HEK293 (cell line): ENCODE measurements at regions not wholly inside any gene's neighbourhood (a gene's known extent, or its start where the extent isn't known, plus 50 kb on each side); places are given as distances from the start of the nearest gene placed in this dataset.

ENCODE experiments used
- CTCF ChIA-PET: fragments of 350-600 bp; formaldehyde crosslinking; extraction: SDS; loops from one replicate; lab custom pipeline; 2021; ENCODE audit warnings: antibody characterized with exemption; lab: Yijun Ruan, JAX
- POLR2A ChIA-PET: fragments of 300-600 bp; formaldehyde crosslinking; extraction: SDS; loops from one replicate; lab custom pipeline; 2020; ENCODE audit warnings: antibody characterized with exemption, inconsistent platforms; lab: Yijun Ruan, JAX
- H3K27ac ChIP-seq: fragments of 200-500 bp; sonication (Bioruptor generic); 2 replicates; pipeline ENCODE4 v1.5.1; 2014; ENCODE audit warnings: low read depth, low read length, control low read depth, inconsistent platforms; ENCODE audit errors: extremely low read depth
- H3K36me3 ChIP-seq, 2 experiments: fragments of 200-500 bp in 1 of 2; sonication (Bioruptor generic) in 1 of 2; 1 replicate in 1 of 2; 2 replicates in 1 of 2; pipeline ENCODE4 v1.5.1; 2014 to 2017; ENCODE audit warnings: inconsistent platforms in 2 of 2, low read length in 2 of 2; ENCODE audit not compliant: control insufficient read depth in 2 of 2, insufficient read depth in 1 of 2
- H3K4me1 ChIP-seq: fragments of 200-500 bp; sonication (Bioruptor generic); 2 replicates; pipeline ENCODE4 v1.5.1; 2014; ENCODE audit warnings: mild to moderate bottlenecking, low read length, inconsistent platforms; ENCODE audit not compliant: control insufficient read depth, insufficient read depth
- H3K4me3 ChIP-seq: 2 replicates; pipeline ENCODE4 v1.5.1; 2011; ENCODE audit warnings: low read depth, mild to moderate bottlenecking, control low read depth, low read length, moderate library complexity
- H3K9me3 ChIP-seq: fragments of 200-500 bp; sonication (Bioruptor generic); 2 replicates; pipeline ENCODE4 v1.5.1; 2014; ENCODE audit warnings: low read depth, low read length, inconsistent platforms; ENCODE audit not compliant: control insufficient read depth, insufficient read depth
- BCL6B ChIP-seq: fragments of 450-650 bp; formaldehyde crosslinking; IDR thresholded peaks from 2 replicates; pipeline ENCODE4 v1.5.1; 2017; ENCODE audit warnings: missing biosample characterization, missing genetic modification characterization
- KLF1 ChIP-seq: fragments of 450-650 bp; formaldehyde crosslinking; IDR thresholded peaks from 2 replicates; pipeline ENCODE4 v1.5.1; 2016; ENCODE audit warnings: missing biosample characterization, missing genetic modification characterization
- MZF1 ChIP-seq: fragments of 450-650 bp; formaldehyde crosslinking; IDR thresholded peaks from 2 replicates; pipeline ENCODE4 v1.5.1; 2017; ENCODE audit warnings: missing biosample characterization, missing genetic modification characterization, borderline replicate concordance
- OSR2 ChIP-seq: fragments of 450-650 bp; formaldehyde crosslinking; IDR thresholded peaks from 2 replicates; pipeline ENCODE4 v1.5.1; 2016; ENCODE audit warnings: missing biosample characterization, missing genetic modification characterization
- PRDM1 ChIP-seq: fragments of 450-650 bp; formaldehyde crosslinking; IDR thresholded peaks from 2 replicates; pipeline ENCODE4; 2016; ENCODE audit warnings: missing biosample characterization, missing genetic modification characterization
- SP3 ChIP-seq: fragments of 450-650 bp; formaldehyde crosslinking; IDR thresholded peaks from 2 replicates; pipeline ENCODE4 v1.5.1; 2016; ENCODE audit warnings: missing biosample characterization, missing genetic modification characterization
- ZNF121 ChIP-seq: fragments of 450-650 bp; formaldehyde crosslinking; IDR thresholded peaks from 2 replicates; pipeline ENCODE4 v1.5.1; 2016; ENCODE audit warnings: missing biosample characterization, missing genetic modification characterization
- ZNF16 ChIP-seq: fragments of 450-650 bp; formaldehyde crosslinking; IDR thresholded peaks from 2 replicates; pipeline ENCODE4 v1.5.1; 2016; ENCODE audit warnings: low read depth, missing biosample characterization, missing genetic modification characterization
- ZNF174 ChIP-seq: fragments of 450-650 bp; formaldehyde crosslinking; IDR thresholded peaks from 2 replicates; pipeline ENCODE4 v1.5.0; 2017; ENCODE audit warnings: missing biosample characterization, mild to moderate bottlenecking, missing genetic modification characterization
- ZNF19 ChIP-seq: fragments of 450-650 bp; formaldehyde crosslinking; IDR thresholded peaks from 2 replicates; pipeline ENCODE4; 2016; ENCODE audit warnings: missing biosample characterization, missing genetic modification characterization, low read depth
- ZNF426 ChIP-seq: fragments of 450-650 bp; formaldehyde crosslinking; IDR thresholded peaks from 2 replicates; pipeline ENCODE4 v1.5.1; 2017; ENCODE audit warnings: missing biosample characterization, missing genetic modification characterization, mild to moderate bottlenecking, inconsistent platforms, moderate library complexity
- ZNF473 ChIP-seq: fragments of 450-650 bp; formaldehyde crosslinking; IDR thresholded peaks from 2 replicates; pipeline ENCODE4 v1.5.1; 2017; ENCODE audit warnings: missing biosample characterization, missing genetic modification characterization
- ZNF580 ChIP-seq: fragments of 450-650 bp; formaldehyde crosslinking; IDR thresholded peaks from 2 replicates; pipeline ENCODE4 v1.5.1; 2016; ENCODE audit warnings: missing biosample characterization, missing genetic modification characterization
- ZNF596 ChIP-seq: fragments of 450-650 bp; IDR thresholded peaks from 2 replicates; pipeline ENCODE4 v1.5.0; 2018; ENCODE audit warnings: missing biosample characterization, mild to moderate bottlenecking, missing genetic modification characterization, moderate library complexity
- ZNF624 ChIP-seq: fragments of 450-650 bp; formaldehyde crosslinking; IDR thresholded peaks from 2 replicates; pipeline ENCODE4 v1.5.1; 2017; ENCODE audit warnings: missing biosample characterization, missing genetic modification characterization
- ZNF677 ChIP-seq: fragments of 450-650 bp; IDR thresholded peaks from 2 replicates; pipeline ENCODE4 v1.5.0; 2018; ENCODE audit warnings: missing biosample characterization, mild to moderate bottlenecking, missing genetic modification characterization, moderate library complexity
- ZNF747 ChIP-seq: fragments of 450-650 bp; formaldehyde crosslinking; IDR thresholded peaks from 2 replicates; pipeline ENCODE4 v1.5.1; 2016; ENCODE audit warnings: missing biosample characterization, missing genetic modification characterization
- ZSCAN30 ChIP-seq: fragments of 450-650 bp; IDR thresholded peaks from 2 replicates; pipeline ENCODE4 v1.5.1; 2018; ENCODE audit warnings: missing biosample characterization, mild to moderate bottlenecking, missing genetic modification characterization, moderate library complexity
- ZXDB ChIP-seq: fragments of 450-650 bp; formaldehyde crosslinking; IDR thresholded peaks from 2 replicates; pipeline ENCODE4 v1.5.1; 2016; ENCODE audit warnings: missing biosample characterization, missing genetic modification characterization
- TF ChIP-seq, protein P1 (sequence below): fragments of 450-650 bp; formaldehyde crosslinking; IDR thresholded peaks from 2 replicates; pipeline ENCODE4 v1.5.1; 2016; ENCODE audit warnings: missing biosample characterization, missing genetic modification characterization
- TF ChIP-seq, protein P2 (sequence below): fragments of 450-650 bp; formaldehyde crosslinking; IDR thresholded peaks from 2 replicates; pipeline ENCODE4 v1.5.1; 2016; ENCODE audit warnings: missing biosample characterization, missing genetic modification characterization

DNA sequence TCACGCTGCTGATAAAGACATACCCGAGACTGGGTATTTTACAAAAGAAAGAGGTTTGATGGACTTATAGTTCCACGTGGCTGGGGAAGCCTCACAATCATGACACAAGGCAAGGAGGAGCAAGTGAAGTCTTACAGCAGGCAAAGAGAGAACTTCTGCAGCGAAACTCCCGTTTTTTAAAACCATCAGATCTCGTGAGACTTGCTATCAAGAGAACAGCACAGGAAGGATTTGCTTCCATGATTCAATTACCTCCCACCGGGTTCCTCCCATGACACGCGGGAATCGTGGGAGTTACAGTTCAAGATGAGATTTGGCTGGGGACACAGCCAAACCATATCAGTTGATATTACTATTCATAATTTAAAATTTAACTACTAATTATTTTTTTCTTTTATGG, 157.3 kb upstream of the ATXN1 start:
- H3K4me3 ChIP-seq = no peak overlapping the region
- 0 out of 2 replicates have a peak, but pooled peaks cover 2% of the 10 kb centered on the region for H3K4me1 ChIP-seq
- ChIA-PET CTCF (no interaction called here), POLR2A (no interaction called here)
- H3K9me3 ChIP-seq = no peaks in the 10 kb centered on the region
- H3K36me3 ChIP-seq = no peaks in the 10 kb centered on the region; a peak in 1 of 3 replicates
- TF ChIP-seq ZNF580 (tag by site-specific recombination) (no peak), BCL6B (tag by site-specific recombination) (no peak), ZNF19 (tag by site-specific recombination) (no peak), ZNF426 (tag by site-specific recombination) (no peak), ZSCAN30 (tag by site-specific recombination) (no peak), MZF1 (tag by site-specific recombination) (no peak), ZNF677 (tag by site-specific recombination) (no peak), PRDM1 (tag by site-specific recombination) (no peak), KLF1 (no peak), SP3 (tag by site-specific recombination) (no peak)
- TF ChIP-seq, protein P1, sequence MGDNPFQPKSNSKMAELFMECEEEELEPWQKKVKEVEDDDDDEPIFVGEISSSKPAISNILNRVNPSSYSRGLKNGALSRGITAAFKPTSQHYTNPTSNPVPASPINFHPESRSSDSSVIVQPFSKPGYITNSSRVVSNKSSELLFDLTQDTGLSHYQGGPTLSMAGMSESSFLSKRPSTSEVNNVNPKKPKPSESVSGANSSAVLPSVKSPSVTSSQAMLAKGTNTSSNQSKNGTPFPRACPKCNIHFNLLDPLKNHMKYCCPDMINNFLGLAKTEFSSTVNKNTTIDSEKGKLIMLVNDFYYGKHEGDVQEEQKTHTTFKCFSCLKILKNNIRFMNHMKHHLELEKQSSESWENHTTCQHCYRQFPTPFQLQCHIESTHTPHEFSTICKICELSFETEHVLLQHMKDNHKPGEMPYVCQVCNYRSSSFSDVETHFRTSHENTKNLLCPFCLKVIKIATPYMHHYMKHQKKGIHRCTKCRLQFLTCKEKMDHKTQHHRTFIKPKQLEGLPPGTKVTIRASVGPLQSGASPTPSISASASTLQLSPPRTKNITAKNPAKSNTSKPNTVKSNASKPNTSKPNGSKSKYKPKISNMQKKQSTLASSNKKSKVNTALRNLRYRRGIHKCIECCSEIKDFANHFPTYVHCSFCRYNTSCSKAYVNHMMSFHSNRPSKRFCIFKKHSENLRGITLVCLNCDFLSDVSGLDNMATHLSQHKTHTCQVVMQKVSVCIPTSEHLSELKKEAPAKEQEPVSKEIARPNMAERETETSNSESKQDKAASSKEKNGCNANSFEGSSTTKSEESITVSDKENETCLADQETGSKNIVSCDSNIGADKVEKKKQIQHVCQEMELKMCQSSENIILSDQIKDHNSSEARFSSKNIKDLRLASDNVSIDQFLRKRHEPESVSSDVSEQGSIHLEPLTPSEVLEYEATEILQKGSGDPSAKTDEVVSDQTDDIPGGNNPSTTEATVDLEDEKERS = no peak
- H3K27ac ChIP-seq = no peak overlapping the region

DNA sequence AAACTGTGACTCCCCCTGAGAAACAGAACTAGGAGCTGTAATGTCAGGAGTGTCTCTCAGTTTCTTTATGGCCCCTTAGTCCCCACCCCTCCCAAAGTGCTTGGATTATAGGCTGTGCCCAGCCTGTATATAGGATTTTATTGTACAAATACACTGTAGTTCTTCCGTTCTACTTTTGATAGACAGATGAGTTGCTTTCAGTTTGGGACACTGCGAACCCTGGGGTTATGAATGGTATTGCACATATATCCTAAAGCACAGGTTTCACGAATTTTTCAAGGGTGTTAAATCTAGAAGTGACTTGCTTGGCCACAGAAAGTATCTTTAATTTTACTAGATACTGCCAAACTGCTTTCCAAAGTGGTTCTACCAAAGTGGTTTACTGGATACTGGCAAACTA, 152.9 kb upstream of the ATXN1 start:
- no peak for TF ChIP-seq ZNF174
- TF ChIP-seq ZNF747 = no peak
- no peak for TF ChIP-seq ZNF16 (tag by site-specific recombination)
- no peak for TF ChIP-seq ZNF473
- no peak for TF ChIP-seq OSR2 (tag by site-specific recombination)
- TF ChIP-seq ZXDB (tag by site-specific recombination) = no peak
- TF ChIP-seq, protein P2, sequence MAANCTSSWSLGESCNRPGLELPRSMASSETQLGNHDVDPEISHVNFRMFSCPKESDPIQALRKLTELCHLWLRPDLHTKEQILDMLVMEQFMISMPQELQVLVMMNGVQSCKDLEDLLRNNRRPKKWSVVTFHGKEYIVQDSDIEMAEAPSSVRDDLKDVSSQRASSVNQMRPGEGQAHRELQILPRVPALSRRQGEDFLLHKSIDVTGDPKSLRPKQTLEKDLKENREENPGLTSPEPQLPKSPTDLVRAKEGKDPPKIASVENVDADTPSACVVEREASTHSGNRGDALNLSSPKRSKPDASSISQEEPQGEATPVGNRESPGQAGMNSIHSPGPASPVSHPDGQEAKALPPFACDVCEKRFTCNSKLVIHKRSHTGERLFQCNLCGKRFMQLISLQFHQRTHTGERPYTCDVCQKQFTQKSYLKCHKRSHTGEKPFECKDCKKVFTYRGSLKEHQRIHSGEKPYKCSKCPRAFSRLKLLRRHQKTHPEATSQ (tag by site-specific recombination) = no peak
- TF ChIP-seq ZNF624 = no peak
- no peak for TF ChIP-seq ZNF596
- TF ChIP-seq ZNF121 (tag by site-specific recombination) = no peak
- CTCF ChIA-PET = no interaction called here
- POLR2A ChIA-PET = no interaction called here
- H3K36me3 ChIP-seq = no peaks in the 10 kb centered on the region; a peak in 1 of 3 replicates
- no peak overlapping the region for H3K4me3 ChIP-seq
- no peak overlapping the region for H3K27ac ChIP-seq
- no peaks in the 10 kb centered on the region for H3K4me1 ChIP-seq
- no peaks in the 10 kb centered on the region for H3K9me3 ChIP-seq
